ENCODE measurements at regions not wholly inside any gene's neighbourhood (a gene's known extent, or its start where the extent isn't known, plus 50 kb on each side); places are given as distances from the start of the nearest gene placed in this dataset.

- TF ChIP-seq EZH2phosphoT487 (IDR thresholded peaks at IDR 0.05; ENCODE audit: insufficient read depth, low read depth), result no peak
- Histone ChIP-seq H3K4me1 (ENCODE audit: insufficient read depth) (no peaks in the 10 kb centered on the region), H3K27ac (no peak overlapping the region), H3K79me2 (ENCODE audit: insufficient read depth) (no peaks in the 10 kb centered on the region), H3K4me2 (ENCODE audit: unreplicated experiment) (no peak overlapping the region), H3K9ac (no peak overlapping the region), H2AFZ (no peak overlapping the region), H3F3A (ENCODE audit: insufficient read depth) (no peaks in the 10 kb centered on the region), H3K36me3 (ENCODE audit: low read depth) (no peaks in the 10 kb centered on the region), H3K9me2 (ENCODE audit: insufficient read depth) (no peaks in the 10 kb centered on the region), H3K9me3 (ENCODE audit: low read depth) (no peaks in the 10 kb centered on the region), H3K4me3 (no peak overlapping the region), H3K27me3 (replicated peaks; ENCODE audit: insufficient read depth) (peaks cover 42% of the 10 kb centered on the region), H4K20me1 (ENCODE audit: insufficient read depth) (no peaks in the 10 kb centered on the region)
- DNase-seq, result no peak
- in situ Hi-C loops (cut with MboI), result no loop called here
Measured at GRCh38 chr21:37967036-37967435, 50.8 kb upstream of the KCNJ6 start.

GRCh38 chr21:37968744-37969143 lies 52.5 kb upstream of the KCNJ6 start:
- H4K20me1 ChIP-seq (ENCODE audit: insufficient read depth), result no peaks in the 10 kb centered on the region
- in situ Hi-C loops (cut with MboI), result no loop called here
- H2AFZ ChIP-seq, result no peak overlapping the region
- no peaks in the 10 kb centered on the region for H3K9me2 ChIP-seq (ENCODE audit: insufficient read depth)
- H3F3A ChIP-seq (ENCODE audit: insufficient read depth), result no peaks in the 10 kb centered on the region
- no peak overlapping the region for H3K4me2 ChIP-seq (ENCODE audit: unreplicated experiment)
- no peaks in the 10 kb centered on the region for H3K9me3 ChIP-seq (ENCODE audit: low read depth)
- no peak overlapping the region for H3K9ac ChIP-seq
- no peak overlapping the region for H3K27ac ChIP-seq
- no peaks in the 10 kb centered on the region for H3K36me3 ChIP-seq (ENCODE audit: low read depth)
- no peak for DNase-seq
- TF ChIP-seq EZH2phosphoT487 (IDR thresholded peaks at IDR 0.05; ENCODE audit: insufficient read depth, low read depth) (no peak), EZH2 (IDR thresholded peaks at IDR 0.05; ENCODE audit: insufficient read depth, poor library complexity, severe bottlenecking) (no peak)
- peaks cover 50% of the 10 kb centered on the region for H3K27me3 ChIP-seq (replicated peaks; ENCODE audit: insufficient read depth)
- H3K4me1 ChIP-seq (ENCODE audit: insufficient read depth), result no peaks in the 10 kb centered on the region
- H3K4me3 ChIP-seq, result no peak overlapping the region
- no peaks in the 10 kb centered on the region for H3K79me2 ChIP-seq (ENCODE audit: insufficient read depth)
- WGBS, 2 experiments (ENCODE audit: low coverage in 1 of 2, low lambda C conversion rate in 2 of 2, missing lambda C conversion rate in 2 of 2), result 45 to 56% methylated on average over 3 of the region's 3 CpGs

- Histone ChIP-seq H3K27me3 (replicated peaks; ENCODE audit: insufficient read depth) (peaks cover 46% of the 10 kb centered on the region), H4K20me1 (ENCODE audit: insufficient read depth) (no peaks in the 10 kb centered on the region), H3F3A (ENCODE audit: insufficient read depth) (no peaks in the 10 kb centered on the region), H3K79me2 (ENCODE audit: insufficient read depth) (no peaks in the 10 kb centered on the region), H3K9me2 (ENCODE audit: insufficient read depth) (no peaks in the 10 kb centered on the region), H2AFZ (no peak overlapping the region), H3K4me3 (no peak overlapping the region), H3K9ac (no peak overlapping the region), H3K4me1 (ENCODE audit: insufficient read depth) (no peaks in the 10 kb centered on the region), H3K27ac (no peak overlapping the region), H3K9me3 (ENCODE audit: low read depth) (no peaks in the 10 kb centered on the region), H3K4me2 (ENCODE audit: unreplicated experiment) (no peak overlapping the region), H3K36me3 (ENCODE audit: low read depth) (no peaks in the 10 kb centered on the region)
- 2 to 4% methylated on average over 4 of the region's 4 CpGs for WGBS, 2 experiments (ENCODE audit: low coverage in 1 of 2, low lambda C conversion rate in 2 of 2, missing lambda C conversion rate in 2 of 2)
- no peak for DNase-seq
- in situ Hi-C loops (cut with MboI), result no loop called here
- TF ChIP-seq EZH2phosphoT487 (IDR thresholded peaks at IDR 0.05; ENCODE audit: insufficient read depth, low read depth) (no peak), EZH2 (IDR thresholded peaks at IDR 0.05; ENCODE audit: insufficient read depth, poor library complexity, severe bottlenecking) (no peak)
Measured at GRCh38 chr21:37970548-37970947, 54.3 kb upstream of the KCNJ6 start.

- Histone ChIP-seq H3K79me2 (ENCODE audit: insufficient read depth) (no peaks in the 10 kb centered on the region), H3K4me2 (ENCODE audit: unreplicated experiment) (no peak overlapping the region), H3K9ac (no peak overlapping the region), H3K4me3 (no peak overlapping the region), H3K4me1 (ENCODE audit: insufficient read depth) (no peaks in the 10 kb centered on the region), H3K36me3 (ENCODE audit: low read depth) (no peaks in the 10 kb centered on the region), H2AFZ (no peak overlapping the region), H3K9me2 (ENCODE audit: insufficient read depth) (no peaks in the 10 kb centered on the region), H3K9me3 (ENCODE audit: low read depth) (no peaks in the 10 kb centered on the region), H4K20me1 (ENCODE audit: insufficient read depth) (no peaks in the 10 kb centered on the region), H3K27me3 (replicated peaks; ENCODE audit: insufficient read depth) (peaks cover 41% of the 10 kb centered on the region), H3F3A (ENCODE audit: insufficient read depth) (no peaks in the 10 kb centered on the region), H3K27ac (no peak overlapping the region)
- in situ Hi-C loops (cut with MboI), result no loop called here
- no peak for DNase-seq
- 43 to 48% methylated on average over 6 of the region's 6 CpGs for WGBS, 2 experiments (ENCODE audit: low coverage in 1 of 2, low lambda C conversion rate in 2 of 2, missing lambda C conversion rate in 2 of 2)
- TF ChIP-seq EZH2phosphoT487 (IDR thresholded peaks at IDR 0.05; ENCODE audit: insufficient read depth, low read depth) (no peak), EZH2 (IDR thresholded peaks at IDR 0.05; ENCODE audit: insufficient read depth, poor library complexity, severe bottlenecking) (no peak)
Measured at GRCh38 chr21:37971390-37971950, 55.2 kb upstream of the KCNJ6 start.

- TF ChIP-seq EZH2 (IDR thresholded peaks at IDR 0.05; ENCODE audit: insufficient read depth, poor library complexity, severe bottlenecking) (no peak), EZH2phosphoT487 (IDR thresholded peaks at IDR 0.05; ENCODE audit: insufficient read depth, low read depth) (no peak)
- H3K9me3 ChIP-seq (ENCODE audit: low read depth), result no peaks in the 10 kb centered on the region
- peaks cover 38% of the 10 kb centered on the region for H3K27me3 ChIP-seq (replicated peaks; ENCODE audit: insufficient read depth)
- no peak overlapping the region for H3K9ac ChIP-seq
- peak; percentile 47 for DNase-seq
- no peaks in the 10 kb centered on the region for H3K79me2 ChIP-seq (ENCODE audit: insufficient read depth)
- no peaks in the 10 kb centered on the region for H3F3A ChIP-seq (ENCODE audit: insufficient read depth)
- H2AFZ ChIP-seq, result no peak overlapping the region
- H3K4me3 ChIP-seq, result no peak overlapping the region
- no peaks in the 10 kb centered on the region for H3K9me2 ChIP-seq (ENCODE audit: insufficient read depth)
- H3K27ac ChIP-seq, result no peak overlapping the region
- no peak overlapping the region for H3K4me2 ChIP-seq (ENCODE audit: unreplicated experiment)
- H3K4me1 ChIP-seq (ENCODE audit: insufficient read depth), result no peaks in the 10 kb centered on the region
- H4K20me1 ChIP-seq (ENCODE audit: insufficient read depth), result no peaks in the 10 kb centered on the region
- 55 to 58% methylated on average over 6 of the region's 6 CpGs for WGBS, 2 experiments (ENCODE audit: low coverage in 1 of 2, low lambda C conversion rate in 2 of 2, missing lambda C conversion rate in 2 of 2)
- no peaks in the 10 kb centered on the region for H3K36me3 ChIP-seq (ENCODE audit: low read depth)
- in situ Hi-C loops (cut with MboI), result no loop called here
Measured at GRCh38 chr21:37974081-37974480, 57.8 kb upstream of the KCNJ6 start.
